Keratinocyte (primary cell): ENCODE measurements at regions not wholly inside any gene's neighbourhood (a gene's known extent, or its start where the extent isn't known, plus 50 kb on each side); places are given as distances from the start of the nearest gene placed in this dataset.
"Not testable (repeated sequence)": the region's sequence is repeated elsewhere in the genome, so short reads cannot be mapped to it uniquely, and the experiment has no call there.

Experiments used
- DNase-seq: peaks from one replicate; pipeline ENCODE4 v3.0.0-alpha.2; 2011; ENCODE audit warnings: low read depth, missing footprints, low spot score
- FAIRE-seq: peaks from 2 replicates; lab custom pipeline; 2011; peaks lifted over from hg19 to GRCh38; lab: Jason Lieb, UNC
- H2AFZ ChIP-seq: 2 replicates; pipeline ENCODE4 v1.6.0; 2012; ENCODE audit warnings: low read length, control low read depth, inconsistent platforms; ENCODE audit not compliant: control insufficient read depth
- H3K27ac ChIP-seq: 2 replicates; pipeline ENCODE4 v1.5.1; 2011; ENCODE audit warnings: low read length; ENCODE audit not compliant: control insufficient read depth, insufficient read depth
- H3K27me3 ChIP-seq: 3 replicates; pipeline ENCODE4 v1.6.0; 2011; ENCODE audit warnings: low read length; ENCODE audit not compliant: control insufficient read depth, insufficient read depth; ENCODE audit errors: extremely low read depth
- H3K36me3 ChIP-seq, 2 experiments: 2 replicates in 1 of 2; 3 replicates in 1 of 2; pipeline ENCODE4 v1.5.1; 2011; ENCODE audit warnings: low read length in 2 of 2, mild to moderate bottlenecking in 1 of 2; ENCODE audit not compliant: control insufficient read depth in 2 of 2, insufficient read depth in 2 of 2; ENCODE audit errors: extremely low read depth in 1 of 2
- H3K4me1 ChIP-seq: 3 replicates; pipeline ENCODE4 v1.5.1; 2011; ENCODE audit warnings: low read length; ENCODE audit not compliant: control insufficient read depth, insufficient read depth; ENCODE audit errors: extremely low read depth
- H3K4me2 ChIP-seq: 3 replicates; pipeline ENCODE4 v1.6.0; 2011; ENCODE audit warnings: low read depth, low read length; ENCODE audit not compliant: control insufficient read depth, insufficient read depth; ENCODE audit errors: extremely low read depth
- H3K4me3 ChIP-seq, 3 experiments: fragments of 200-600 bp in 1 of 3; sonication (generic) in 1 of 3; 2 replicates in 2 of 3; 3 replicates in 1 of 3; pipeline ENCODE4 v1.5.1; 2011 to 2016; ENCODE audit warnings: low read length in 3 of 3, mild to moderate bottlenecking in 3 of 3, control low read depth in 2 of 3, inconsistent platforms in 1 of 3, low read depth in 1 of 3, mixed read lengths in 1 of 3, mixed run types in 1 of 3, moderate library complexity in 1 of 3; ENCODE audit not compliant: control insufficient read depth in 2 of 3, insufficient read depth in 2 of 3; ENCODE audit errors: extremely low read depth in 1 of 3
- H3K79me2 ChIP-seq: 2 replicates; pipeline ENCODE4 v1.6.0; 2012; ENCODE audit warnings: low read length; ENCODE audit not compliant: control insufficient read depth, insufficient read depth
- H3K9ac ChIP-seq: 3 replicates; pipeline ENCODE4 v1.6.0; 2011; ENCODE audit warnings: low read length; ENCODE audit not compliant: control insufficient read depth, insufficient read depth; ENCODE audit errors: extremely low read depth
- H3K9me1 ChIP-seq: 3 replicates; pipeline ENCODE4 v1.6.0; 2011; ENCODE audit warnings: low read length; ENCODE audit not compliant: control insufficient read depth, insufficient read depth; ENCODE audit errors: extremely low read depth
- H3K9me3 ChIP-seq: 2 replicates; pipeline ENCODE4 v1.5.1; 2012; ENCODE audit warnings: low read depth, low read length; ENCODE audit not compliant: control insufficient read depth
- H4K20me1 ChIP-seq: 3 replicates; pipeline ENCODE4 v1.6.0; 2011; ENCODE audit warnings: low read length; ENCODE audit not compliant: control insufficient read depth, insufficient read depth; ENCODE audit errors: extremely low read depth
- EZH2 ChIP-seq: IDR thresholded peaks from one replicate; pipeline ENCODE4 v1.6.1; 2012; ENCODE audit warnings: inconsistent platforms, mild to moderate bottlenecking, low read length, moderate library complexity
- dilution Hi-C: fragments of 300-500 bp; cut with MboI; formaldehyde crosslinking; loops from one replicate; pipeline ENCODE4 v1.7.0; 2020; ENCODE audit warnings: low sequenced_read_pairs; ENCODE audit not compliant: extremely low pct_ligation_motif_present
- TF ChIP-seq, protein P1 (sequence below), 3 experiments: IDR thresholded peaks in 1 of 3; conservative IDR thresholded peaks in 1 of 3; optimal IDR thresholded peaks in 1 of 3; 2 replicates in 2 of 3; 3 replicates in 1 of 3; pipeline versions ENCODE3 to v1.5.1; 2011; ENCODE audit warnings: low read length in 3 of 3, mild to moderate bottlenecking in 3 of 3, moderate library complexity in 2 of 3, control low read depth in 1 of 3, inconsistent platforms in 1 of 3; ENCODE audit not compliant: insufficient read depth in 2 of 3; ENCODE audit errors: extremely low read depth in 1 of 3

DNA sequence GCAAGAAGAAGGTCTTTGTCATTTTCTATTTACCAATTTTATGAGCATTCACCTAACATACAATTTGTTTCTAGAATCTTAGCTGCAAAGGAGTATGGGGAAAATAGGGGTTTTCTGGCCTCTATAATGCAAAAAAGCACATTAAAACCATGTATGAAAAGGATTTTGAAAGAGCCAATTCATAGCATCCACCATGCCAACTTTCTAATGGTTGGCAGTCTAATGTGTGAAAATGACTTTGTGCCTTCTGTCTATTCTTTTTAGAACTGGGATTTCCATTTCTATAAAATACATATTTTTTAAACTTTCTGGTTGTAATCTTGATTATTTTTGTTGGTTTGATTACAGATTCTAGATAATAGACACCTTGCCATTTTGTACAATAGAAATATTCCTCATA, 333.7 kb upstream of the CNTN6 start:
- Histone ChIP-seq H3K4me1 (no peaks in the 10 kb centered on the region), H3K9me3 (no peaks in the 10 kb centered on the region), H3K4me3 (no peak overlapping the region), H3K27ac (no peak overlapping the region), H3K9me1 (no peaks in the 10 kb centered on the region), H3K9ac (no peak overlapping the region), H3K36me3 (no peaks in the 10 kb centered on the region), H3K27me3 (no peaks in the 10 kb centered on the region), H3K4me2 (no peak overlapping the region), H3K79me2 (no peaks in the 10 kb centered on the region), H2AFZ (no peak overlapping the region), H4K20me1 (no peaks in the 10 kb centered on the region)
- dilution Hi-C loops = no loop called here
- no peak for FAIRE-seq
- no peak for DNase-seq
- TF ChIP-seq, protein P1, sequence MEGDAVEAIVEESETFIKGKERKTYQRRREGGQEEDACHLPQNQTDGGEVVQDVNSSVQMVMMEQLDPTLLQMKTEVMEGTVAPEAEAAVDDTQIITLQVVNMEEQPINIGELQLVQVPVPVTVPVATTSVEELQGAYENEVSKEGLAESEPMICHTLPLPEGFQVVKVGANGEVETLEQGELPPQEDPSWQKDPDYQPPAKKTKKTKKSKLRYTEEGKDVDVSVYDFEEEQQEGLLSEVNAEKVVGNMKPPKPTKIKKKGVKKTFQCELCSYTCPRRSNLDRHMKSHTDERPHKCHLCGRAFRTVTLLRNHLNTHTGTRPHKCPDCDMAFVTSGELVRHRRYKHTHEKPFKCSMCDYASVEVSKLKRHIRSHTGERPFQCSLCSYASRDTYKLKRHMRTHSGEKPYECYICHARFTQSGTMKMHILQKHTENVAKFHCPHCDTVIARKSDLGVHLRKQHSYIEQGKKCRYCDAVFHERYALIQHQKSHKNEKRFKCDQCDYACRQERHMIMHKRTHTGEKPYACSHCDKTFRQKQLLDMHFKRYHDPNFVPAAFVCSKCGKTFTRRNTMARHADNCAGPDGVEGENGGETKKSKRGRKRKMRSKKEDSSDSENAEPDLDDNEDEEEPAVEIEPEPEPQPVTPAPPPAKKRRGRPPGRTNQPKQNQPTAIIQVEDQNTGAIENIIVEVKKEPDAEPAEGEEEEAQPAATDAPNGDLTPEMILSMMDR (optimal IDR thresholded peaks at IDR 0.05 in 1 of 3, IDR thresholded peaks at IDR 0.05 in 1 of 3, conservative IDR thresholded peaks at IDR 0.05 in 1 of 3; ENCODE audit: extremely low read depth in 1 of 3, insufficient read depth in 2 of 3, low read length in 3 of 3) = no peak
- no peak for TF ChIP-seq EZH2

DNA sequence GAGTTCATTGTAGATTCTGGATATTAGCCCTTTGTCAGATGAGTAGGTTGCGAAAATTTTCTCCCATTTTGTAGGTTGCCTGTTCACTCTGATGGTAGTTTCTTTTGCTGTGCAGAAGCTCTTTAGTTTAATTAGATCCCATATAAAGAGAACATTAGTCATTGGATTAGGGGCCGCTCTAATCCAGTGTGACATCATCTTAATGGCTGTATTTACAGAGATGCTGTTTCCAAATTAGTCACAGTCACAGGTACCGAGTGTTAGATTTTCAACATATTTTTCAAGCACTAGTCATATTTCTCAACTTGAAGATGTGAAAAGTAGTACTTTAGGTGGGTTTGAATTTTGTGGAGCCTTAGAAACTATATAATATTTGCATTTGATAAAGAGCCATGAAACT, 319.4 kb upstream of the CNTN6 start:
- dilution Hi-C loops, H3K4me2 ChIP-seq: not testable (repeated sequence)

DNA sequence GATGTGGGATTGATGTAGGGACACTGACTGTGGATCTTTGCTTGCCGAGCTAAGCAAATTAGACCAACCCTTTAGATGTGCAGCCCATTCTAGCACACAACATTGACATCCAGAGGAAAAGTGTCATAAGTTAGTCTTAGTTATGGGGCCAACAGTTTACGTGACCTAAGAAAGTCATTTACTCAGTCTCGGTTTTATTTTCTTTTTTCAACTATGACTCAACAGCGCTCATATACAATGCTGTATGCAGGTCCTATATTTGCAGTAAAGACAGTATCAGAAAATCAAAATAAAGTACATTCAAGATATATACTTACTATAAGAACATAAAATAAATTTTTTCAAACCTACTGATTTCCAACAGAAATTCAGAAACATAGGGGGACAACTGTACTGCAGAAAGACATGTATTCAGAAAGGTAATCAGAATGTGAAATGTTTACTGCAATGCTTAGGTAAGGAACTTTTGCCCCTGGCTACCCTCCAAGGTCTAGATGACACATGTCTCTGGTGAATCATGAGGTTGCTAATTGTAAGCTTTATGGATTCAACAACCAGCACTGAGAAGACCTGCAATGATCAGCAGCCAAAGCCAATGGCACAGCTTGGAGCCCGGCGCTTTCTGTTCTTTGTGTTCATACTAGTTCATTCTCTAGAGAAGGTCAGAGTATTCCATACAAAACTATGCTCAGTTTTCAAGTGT, 317.5 kb upstream of the CNTN6 start:
- DNase-seq (no peak), FAIRE-seq (no peak)
- TF ChIP-seq, protein P1 (optimal IDR thresholded peaks at IDR 0.05 in 1 of 3, IDR thresholded peaks at IDR 0.05 in 1 of 3, conservative IDR thresholded peaks at IDR 0.05 in 1 of 3; ENCODE audit: extremely low read depth in 1 of 3, insufficient read depth in 2 of 3, low read length in 3 of 3) = no peak
- no peak for TF ChIP-seq EZH2
- Histone ChIP-seq H3K9me1 (no peaks in the 10 kb centered on the region), H3K27me3 (no peaks in the 10 kb centered on the region), H3K4me1 (no peaks in the 10 kb centered on the region), H3K36me3 (no peaks in the 10 kb centered on the region), H3K9me3 (no peaks in the 10 kb centered on the region), H3K79me2 (no peaks in the 10 kb centered on the region), H3K4me3 (no peak overlapping the region), H2AFZ (no peak overlapping the region), H3K9ac (no peak overlapping the region), H4K20me1 (no peaks in the 10 kb centered on the region), H3K4me2 (no peak overlapping the region), H3K27ac (no peak overlapping the region)
- dilution Hi-C loops = no loop called here

More for the DNA sequence above, 319.4 kb upstream of the CNTN6 start:
- FAIRE-seq, H3K36me3 ChIP-seq, H3K4me1 ChIP-seq, H3K27ac ChIP-seq, DNase-seq, H3K27me3 ChIP-seq, H3K9me3 ChIP-seq, H2AFZ ChIP-seq, H3K79me2 ChIP-seq, H3K9me1 ChIP-seq, H3K9ac ChIP-seq, H3K4me3 ChIP-seq, H4K20me1 ChIP-seq: not testable (repeated sequence)
